GM23248 (cell line): ENCODE measurements at regions not wholly inside any gene's neighbourhood (a gene's known extent, or its start where the extent isn't known, plus 50 kb on each side); places are given as distances from the start of the nearest gene placed in this dataset.
"Not testable (repeated sequence)": the region's sequence is repeated elsewhere in the genome, so short reads cannot be mapped to it uniquely, and the experiment has no call there.

Experiments used
- DNase-seq: peaks from one replicate; pipeline ENCODE4 v3.0.0-alpha.2; 2015
- H2AFZ ChIP-seq: fragments of 200-600 bp; sonication (generic); 2 replicates; pipeline ENCODE4 v1.6.1; 2016; ENCODE audit warnings: antibody characterized with exemption
- H3F3A ChIP-seq: fragments of 200-600 bp; sonication (generic); 2 replicates; pipeline ENCODE4 v1.6.1; 2016; ENCODE audit warnings: mild to moderate bottlenecking, antibody characterized with exemption, mixed run types; ENCODE audit not compliant: insufficient read depth
- H3K27ac ChIP-seq: fragments of 200-600 bp; sonication (generic); 2 replicates; pipeline ENCODE4 v1.5.1; 2016; ENCODE audit warnings: mild to moderate bottlenecking
- H3K27me3 ChIP-seq: fragments of 200-600 bp; sonication (generic); replicated peaks from 2 replicates; pipeline ENCODE4 v1.6.1; 2016; ENCODE audit warnings: mild to moderate bottlenecking; ENCODE audit not compliant: insufficient read depth
- H3K36me3 ChIP-seq: fragments of 200-600 bp; sonication (generic); 2 replicates; pipeline ENCODE4 v1.6.1; 2016; ENCODE audit warnings: low read depth, mild to moderate bottlenecking
- H3K4me1 ChIP-seq: fragments of 200-600 bp; sonication (generic); 2 replicates; pipeline ENCODE4 v1.6.1; 2016; ENCODE audit warnings: mild to moderate bottlenecking; ENCODE audit not compliant: insufficient read depth
- H3K4me2 ChIP-seq: fragments of 200-600 bp; sonication (generic); one replicate; pipeline ENCODE4 v1.6.1; 2016; ENCODE audit warnings: mild to moderate bottlenecking; ENCODE audit not compliant: unreplicated experiment
- H3K4me3 ChIP-seq: fragments of 200-600 bp; sonication (generic); 2 replicates; pipeline ENCODE4 v1.5.1; 2016; ENCODE audit warnings: mild to moderate bottlenecking
- H3K79me2 ChIP-seq: fragments of 200-600 bp; sonication (generic); 2 replicates; pipeline ENCODE4 v1.6.1; 2016; ENCODE audit warnings: mild to moderate bottlenecking; ENCODE audit not compliant: insufficient read depth
- H3K9ac ChIP-seq: fragments of 200-600 bp; sonication (generic); 2 replicates; pipeline ENCODE4 v1.6.1; 2016; ENCODE audit warnings: mild to moderate bottlenecking
- H3K9me2 ChIP-seq: fragments of 200-600 bp; sonication (generic); 2 replicates; pipeline ENCODE4 v1.6.1; 2016; ENCODE audit warnings: mixed run types, mild to moderate bottlenecking, moderate library complexity; ENCODE audit not compliant: insufficient read depth
- H3K9me3 ChIP-seq: fragments of 200-600 bp; sonication (generic); one replicate; pipeline ENCODE4 v1.6.1; 2017; ENCODE audit warnings: low read depth
- H4K20me1 ChIP-seq: fragments of 200-600 bp; sonication (generic); 2 replicates; pipeline ENCODE4 v1.6.0; 2016; ENCODE audit not compliant: insufficient read depth
- EZH2 ChIP-seq: fragments of 200-600 bp; sonication (generic); IDR thresholded peaks from 2 replicates; pipeline ENCODE4 v1.6.1; 2018; ENCODE audit warnings: antibody characterized with exemption, mild to moderate bottlenecking; ENCODE audit not compliant: insufficient read depth, poor library complexity, severe bottlenecking
- EZH2phosphoT487 ChIP-seq: fragments of 200-600 bp; sonication (generic); IDR thresholded peaks from 2 replicates; pipeline ENCODE4 v1.6.1; 2018; ENCODE audit warnings: antibody characterized with exemption, moderate library complexity, mild to moderate bottlenecking, low read depth; ENCODE audit not compliant: insufficient read depth
- WGBS, 2 experiments: methylation state at CpG; one replicate each; pipeline ENCODE4 v1.1.6; 2015 to 2017; ENCODE audit warnings: low lambda C conversion rate in 2 of 2, low coverage in 1 of 2; ENCODE audit errors: missing lambda C conversion rate in 2 of 2; 5-methylcytosine and 5-hydroxymethylcytosine counted together
- in situ Hi-C: fragments of 300-500 bp; cut with MboI; formaldehyde crosslinking; loops from 2 replicates; pipeline ENCODE4 v1.15.0; 2020

- Histone ChIP-seq H3K4me1 (no peaks in the 10 kb centered on the region), H3K9me3 (no peaks in the 10 kb centered on the region), H3K79me2 (no peaks in the 10 kb centered on the region), H2AFZ (no peak overlapping the region), H4K20me1 (no peaks in the 10 kb centered on the region), H3F3A (no peaks in the 10 kb centered on the region), H3K27me3 (no peaks in the 10 kb centered on the region), H3K36me3 (no peaks in the 10 kb centered on the region), H3K27ac (no peak overlapping the region), H3K9ac (no peak overlapping the region), H3K4me3 (no peak overlapping the region), H3K9me2 (no peaks in the 10 kb centered on the region), H3K4me2 (no peak overlapping the region)
- TF ChIP-seq EZH2 = no peak
- TF ChIP-seq EZH2phosphoT487 = no peak
- no peak for DNase-seq
- in situ Hi-C loops = no loop called here
Observed at GRCh38 chr2:124999906-125000305, 974.8 kb downstream of the CNTNAP5 start.

- no peak for TF ChIP-seq EZH2phosphoT487
- no peak for TF ChIP-seq EZH2
- in situ Hi-C loops = no loop called here
- no peaks in the 10 kb centered on the region for H3F3A ChIP-seq
Observed at GRCh38 chr2:125004106-125004800, 979.2 kb downstream of the CNTNAP5 start.

GRCh38 chr2:125006676-125007075 is 981.6 kb downstream of the CNTNAP5 start:
- no peaks in the 10 kb centered on the region for H3K9me3 ChIP-seq
- H3K4me3 ChIP-seq = no peak overlapping the region
- H3K79me2 ChIP-seq = no peaks in the 10 kb centered on the region
- H3K36me3 ChIP-seq = no peaks in the 10 kb centered on the region
- H2AFZ ChIP-seq = no peak overlapping the region
- in situ Hi-C loops = no loop called here
- H3K9me2 ChIP-seq = no peaks in the 10 kb centered on the region
- H3K27ac ChIP-seq = no peak overlapping the region
- no peaks in the 10 kb centered on the region for H4K20me1 ChIP-seq
- WGBS, 2 experiments = 21 to 25% methylated on average over 4 of the region's 4 CpGs
- no peak overlapping the region for H3K4me2 ChIP-seq
- H3K4me1 ChIP-seq = no peaks in the 10 kb centered on the region
- TF ChIP-seq EZH2phosphoT487 (no peak), EZH2 (no peak)
- H3F3A ChIP-seq = no peaks in the 10 kb centered on the region
- H3K27me3 ChIP-seq = no peaks in the 10 kb centered on the region
- DNase-seq = no peak
- no peak overlapping the region for H3K9ac ChIP-seq

More at GRCh38 chr2:125004106-125004800, 979.2 kb downstream of the CNTNAP5 start:
- DNase-seq = no peak
- no peak overlapping the region for H3K9ac ChIP-seq
- no peaks in the 10 kb centered on the region for H3K27me3 ChIP-seq
- H3K4me2 ChIP-seq = no peak overlapping the region
- no peaks in the 10 kb centered on the region for H3K79me2 ChIP-seq
- no peaks in the 10 kb centered on the region for H3K36me3 ChIP-seq
- no peaks in the 10 kb centered on the region for H3K9me2 ChIP-seq
- H3K4me1 ChIP-seq = no peaks in the 10 kb centered on the region
- H3K4me3 ChIP-seq = no peak overlapping the region
- H4K20me1 ChIP-seq = no peaks in the 10 kb centered on the region
- H2AFZ ChIP-seq = no peak overlapping the region
- no peaks in the 10 kb centered on the region for H3K9me3 ChIP-seq
- WGBS, 2 experiments = 18 to 19% methylated on average over 7 of the region's 7 CpGs
- H3K27ac ChIP-seq = no peak overlapping the region

- H3K9ac ChIP-seq, H2AFZ ChIP-seq, H3K9me2 ChIP-seq, H3K4me1 ChIP-seq, in situ Hi-C loops, H3K27me3 ChIP-seq, H3K79me2 ChIP-seq, H3K9me3 ChIP-seq, H3K4me2 ChIP-seq, H3K4me3 ChIP-seq, DNase-seq, H4K20me1 ChIP-seq, H3K27ac ChIP-seq, H3F3A ChIP-seq, H3K36me3 ChIP-seq: not testable (repeated sequence)
- WGBS, 2 experiments = 10 to 15% methylated on average over 4 of the region's 4 CpGs
Observed at GRCh38 chr2:125028721-125029120, 1003.6 kb downstream of the CNTNAP5 start.

GRCh38 chr2:125033871-125034270 is 1008.8 kb downstream of the CNTNAP5 start:
- Histone ChIP-seq H4K20me1 (no peaks in the 10 kb centered on the region), H3K27ac (no peak overlapping the region), H3K4me2 (no peak overlapping the region), H3K4me3 (no peak overlapping the region), H3K4me1 (no peaks in the 10 kb centered on the region), H3K9me3 (no peaks in the 10 kb centered on the region), H3K36me3 (no peaks in the 10 kb centered on the region), H3K79me2 (no peaks in the 10 kb centered on the region), H3K9ac (no peak overlapping the region), H3F3A (no peaks in the 10 kb centered on the region), H2AFZ (no peak overlapping the region), H3K27me3 (no peaks in the 10 kb centered on the region), H3K9me2 (no peaks in the 10 kb centered on the region)
- TF ChIP-seq EZH2phosphoT487 (no peak), EZH2 (no peak)
- in situ Hi-C loops = no loop called here
- WGBS, 2 experiments = 3 to 6% methylated on average over 1 of the region's 1 CpG
- DNase-seq = no peak
